Stomach smooth muscle (tissue), 2 donors: ENCODE measurements at regions not wholly inside any gene's neighbourhood (a gene's known extent, or its start where the extent isn't known, plus 50 kb on each side); places are given as distances from the start of the nearest gene placed in this dataset.
"Not testable (repeated sequence)": the region's sequence is repeated elsewhere in the genome, so short reads cannot be mapped to it uniquely, and the experiment has no call there.

Experiments
- H3K27ac ChIP-seq: one replicate; pipeline ENCODE4 v1.7.0; 2013; ENCODE audit warnings: mild to moderate bottlenecking, low read length, inconsistent platforms
- H3K27me3 ChIP-seq, 2 donors: one replicate each; pipeline ENCODE4 v1.7.0; 2013; ENCODE audit warnings: low read length in 2 of 2; ENCODE audit not compliant: insufficient read depth in 2 of 2, control insufficient read depth in 1 of 2
- H3K36me3 ChIP-seq, 2 donors: one replicate each; pipeline ENCODE4 v1.7.0; 2013; ENCODE audit warnings: low read length in 2 of 2; ENCODE audit not compliant: control insufficient read depth in 2 of 2, insufficient read depth in 2 of 2
- H3K4me1 ChIP-seq: one replicate; pipeline ENCODE4 v1.7.0; 2013; ENCODE audit warnings: low read length; ENCODE audit not compliant: control insufficient read depth, insufficient read depth
- H3K4me3 ChIP-seq, 2 donors: one replicate each; pipeline ENCODE4 v1.7.0; 2013; ENCODE audit warnings: low read length in 2 of 2
- H3K9ac ChIP-seq, 2 donors: one replicate each; pipeline ENCODE4 v1.7.0; 2013; ENCODE audit warnings: low read length in 2 of 2, mild to moderate bottlenecking in 1 of 2
- H3K9me3 ChIP-seq, 2 donors: one replicate each; pipeline ENCODE4 v1.7.0; 2013; ENCODE audit warnings: low read length in 2 of 2; ENCODE audit not compliant: control insufficient read depth in 2 of 2
- donor health status: healthy.
- donor health status: Pancreatic carcinoma.

DNA sequence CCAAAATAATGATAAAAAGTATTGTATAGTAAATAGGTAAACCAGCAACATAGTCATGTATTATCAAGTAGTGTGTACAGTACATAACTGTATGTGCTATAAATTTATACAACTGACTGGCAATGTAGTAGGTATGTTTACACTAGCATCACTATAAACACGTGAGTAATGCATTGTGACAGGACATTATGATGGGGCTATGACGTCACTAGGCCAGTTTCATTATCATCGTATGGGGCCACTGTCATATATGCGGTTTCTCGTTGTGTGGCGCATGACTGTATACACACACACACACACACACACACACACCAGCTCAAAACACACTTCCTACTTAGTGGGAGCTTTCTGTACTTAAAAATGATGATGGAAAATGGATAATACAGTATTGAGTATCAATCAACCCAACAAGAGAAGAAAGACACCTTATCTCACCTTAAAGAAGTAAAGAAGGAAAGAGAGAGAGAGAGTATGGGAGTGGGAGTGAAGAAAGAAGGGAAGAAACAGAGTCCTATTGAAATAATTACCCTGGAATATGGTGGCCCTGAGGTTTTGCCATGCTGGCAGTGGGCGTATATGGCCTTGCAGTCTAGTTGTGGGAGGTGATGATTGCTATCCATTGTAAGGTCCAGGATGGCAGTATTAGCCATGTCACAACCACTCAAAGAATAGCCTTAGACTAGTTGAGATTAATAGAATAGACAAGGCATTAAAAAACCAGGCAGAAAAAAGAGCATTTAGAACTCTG is 186.4 kb upstream of the ZNF521 start:
- Histone ChIP-seq H3K4me1 (no peaks in the 10 kb centered on the region), H3K27ac (no peak overlapping the region), H3K9me3 (no peaks in the 10 kb centered on the region), H3K27me3 (no peaks in the 10 kb centered on the region), H3K36me3 (no peaks in the 10 kb centered on the region), H3K4me3 (no peak overlapping the region), H3K9ac (no peak overlapping the region)

- H3K4me1 ChIP-seq = no peaks in the 10 kb centered on the region
- no peaks in the 10 kb centered on the region for H3K27me3 ChIP-seq
Observed at GRCh38 chr18:25535495-25535894, 183.5 kb upstream of the ZNF521 start.

GRCh38 chr18:25534401-25534800 is 182.4 kb upstream of the ZNF521 start:
- H3K4me3 ChIP-seq = no peak overlapping the region
- H3K4me1 ChIP-seq = no peaks in the 10 kb centered on the region
- no peaks in the 10 kb centered on the region for H3K36me3 ChIP-seq
- H3K27me3 ChIP-seq = no peaks in the 10 kb centered on the region
- H3K27ac ChIP-seq = no peak overlapping the region
- no peaks in the 10 kb centered on the region for H3K9me3 ChIP-seq
- no peak overlapping the region for H3K9ac ChIP-seq

More at GRCh38 chr18:25535495-25535894, 183.5 kb upstream of the ZNF521 start:
- no peaks in the 10 kb centered on the region for H3K9me3 ChIP-seq
- H3K4me3 ChIP-seq = no peak overlapping the region
- no peak overlapping the region for H3K9ac ChIP-seq
- H3K36me3 ChIP-seq = no peaks in the 10 kb centered on the region
- H3K27ac ChIP-seq = no peak overlapping the region

- no peaks in the 10 kb centered on the region for H3K27me3 ChIP-seq
- no peak overlapping the region for H3K4me3 ChIP-seq
- no peaks in the 10 kb centered on the region for H3K9me3 ChIP-seq
- H3K36me3 ChIP-seq = no peaks in the 10 kb centered on the region
- no peak overlapping the region for H3K9ac ChIP-seq
- H3K27ac ChIP-seq = no peak overlapping the region
- H3K4me1 ChIP-seq = no peaks in the 10 kb centered on the region
Observed at GRCh38 chr18:25533218-25533617, 181.3 kb upstream of the ZNF521 start.

DNA sequence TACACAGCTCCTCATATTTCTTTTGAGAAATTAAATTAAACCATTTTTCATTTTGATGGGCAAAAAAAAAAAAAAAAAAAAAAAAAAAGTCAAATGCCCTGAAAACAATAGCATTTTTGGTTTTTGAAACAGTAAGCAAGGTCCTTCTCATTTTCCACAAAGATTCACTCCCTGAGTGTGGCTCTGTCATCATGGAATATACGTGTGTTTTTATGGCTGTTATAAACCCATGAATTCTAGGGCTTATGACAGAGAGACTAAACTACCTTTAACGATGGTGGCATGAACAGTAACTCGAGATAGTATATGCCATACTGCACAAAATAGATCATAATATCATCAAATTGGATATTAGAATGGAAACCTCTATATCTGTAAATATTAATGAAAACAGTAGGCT is 179.2 kb upstream of the ZNF521 start:
- Histone ChIP-seq H3K4me1 (no peaks in the 10 kb centered on the region), H3K27me3 (no peaks in the 10 kb centered on the region), H3K36me3 (no peaks in the 10 kb centered on the region), H3K9ac (no peak overlapping the region), H3K4me3 (no peak overlapping the region), H3K9me3 (no peaks in the 10 kb centered on the region), H3K27ac (no peak overlapping the region)

DNA sequence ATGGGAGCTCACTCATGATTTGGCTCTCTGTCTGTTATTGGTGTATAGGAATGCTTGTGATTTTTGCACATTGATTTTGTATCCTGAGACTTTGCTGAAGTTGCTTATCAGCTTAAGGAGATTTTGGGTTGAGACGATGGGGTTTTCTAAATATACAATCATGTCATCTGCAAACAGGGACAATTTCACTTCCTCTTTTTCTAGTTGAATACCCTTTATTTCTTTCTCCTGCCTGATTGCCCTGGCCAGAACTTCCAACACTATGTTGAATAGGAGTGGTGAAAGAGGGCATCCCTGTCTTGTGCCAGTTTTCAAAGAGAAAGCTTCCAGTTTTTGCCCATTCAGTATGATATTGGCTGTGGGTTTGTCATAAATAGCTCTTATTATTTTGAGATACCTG is 173.8 kb upstream of the ZNF521 start:
- not testable (repeated sequence) for H3K36me3 ChIP-seq, H3K9me3 ChIP-seq, H3K4me1 ChIP-seq, H3K4me3 ChIP-seq, H3K9ac ChIP-seq, H3K27me3 ChIP-seq, H3K27ac ChIP-seq

GRCh38 chr18:25518716-25519053 is 166.7 kb upstream of the ZNF521 start:
- Histone ChIP-seq H3K4me1 (no peaks in the 10 kb centered on the region), H3K9ac (no peak overlapping the region), H3K9me3 (no peaks in the 10 kb centered on the region), H3K36me3 (no peaks in the 10 kb centered on the region), H3K27me3 (no peaks in the 10 kb centered on the region), H3K27ac (no peak overlapping the region), H3K4me3 (no peak overlapping the region)

- Histone ChIP-seq H3K36me3 (no peaks in the 10 kb centered on the region), H3K4me3 (no peak overlapping the region), H3K4me1 (no peaks in the 10 kb centered on the region), H3K27me3 (no peaks in the 10 kb centered on the region), H3K9ac (no peak overlapping the region), H3K9me3 (no peaks in the 10 kb centered on the region), H3K27ac (no peak overlapping the region)
Observed at GRCh38 chr18:25517881-25518715, 166.1 kb upstream of the ZNF521 start.

- H3K9me3 ChIP-seq = no peaks in the 10 kb centered on the region
- H3K4me1 ChIP-seq = no peaks in the 10 kb centered on the region
- H3K27me3 ChIP-seq = no peaks in the 10 kb centered on the region
- H3K27ac ChIP-seq = no peak overlapping the region
- no peak overlapping the region for H3K9ac ChIP-seq
- no peaks in the 10 kb centered on the region for H3K36me3 ChIP-seq
- H3K4me3 ChIP-seq = no peak overlapping the region
Observed at GRCh38 chr18:25516747-25517498, 165.0 kb upstream of the ZNF521 start.

DNA sequence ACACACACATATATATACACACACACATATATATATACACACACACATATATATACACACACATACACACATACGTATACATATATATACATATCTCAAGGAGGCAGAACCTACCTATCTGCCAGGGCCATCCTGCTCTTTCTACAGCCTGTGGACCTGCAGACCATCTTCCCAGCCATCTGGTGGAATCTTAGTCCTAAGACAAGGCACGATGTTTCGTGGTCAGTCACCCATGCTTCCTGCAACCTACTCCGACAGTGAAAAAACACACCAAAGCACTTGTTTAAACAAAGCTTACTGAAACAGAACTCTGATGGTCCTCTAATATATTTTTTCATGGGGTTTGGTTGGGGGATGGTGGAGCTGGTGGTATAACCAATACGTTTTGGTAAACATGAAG is 164.2 kb upstream of the ZNF521 start:
- H3K9me3 ChIP-seq = no peaks in the 10 kb centered on the region
- H3K27ac ChIP-seq = no peak overlapping the region
- H3K36me3 ChIP-seq = no peaks in the 10 kb centered on the region
- no peaks in the 10 kb centered on the region for H3K27me3 ChIP-seq
- H3K4me1 ChIP-seq = no peaks in the 10 kb centered on the region
- H3K4me3 ChIP-seq = no peak overlapping the region
- H3K9ac ChIP-seq = no peak overlapping the region
